Naive thymus-derived CD8-positive, alpha-beta T cell (primary cell): ENCODE measurements at regions not wholly inside any gene's neighbourhood (a gene's known extent, or its start where the extent isn't known, plus 50 kb on each side); places are given as distances from the start of the nearest gene placed in this dataset.
"Not testable (repeated sequence)": the region's sequence is repeated elsewhere in the genome, so short reads cannot be mapped to it uniquely, and the experiment has no call there.

Source experiments
- ATAC-seq, 2 donors: fragments of 150-1000 bp; cut with Tn5 transposase in 1 of 2; sonication (Bioruptor Pico), chemical (Tn5 transposase) in 1 of 2; 1 replicate in 1 of 2; 2 replicates in 1 of 2; pipeline ENCODE4 v1.10.0; 2021; ENCODE audit warnings: mild to moderate bottlenecking in 2 of 2, moderate library complexity in 2 of 2
- POLR2A ChIA-PET: fragments of 350-600 bp; sonication (Branson Sonifier 250); formaldehyde crosslinking; loops from one replicate; lab custom pipeline; 2021; ENCODE audit warnings: antibody characterized with exemption; lab: Charles Lee
- DNase-seq, 10 donors: peaks; one replicate each; pipeline versions ENCODE4 v3.0.0 to v3.0.0-alpha.2; 2020 to 2022
- H3K27ac Mint-ChIP-seq, 10 donors: one replicate each; pipeline ENCODE4 v1.8.0; 2020 to 2022; ENCODE audit warnings: mild to moderate bottlenecking in 10 of 10, mixed read lengths in 10 of 10, moderate library complexity in 4 of 10, inconsistent platforms in 1 of 10
- H3K27me3 Mint-ChIP-seq, 5 donors: one replicate each; pipeline ENCODE4 v1.8.0; 2021 to 2022; ENCODE audit warnings: mixed read lengths in 5 of 5
- H3K36me3 Mint-ChIP-seq, 3 donors: one replicate each; pipeline ENCODE4 v1.8.0; 2020 to 2022; ENCODE audit warnings: mixed read lengths in 3 of 3, mild to moderate bottlenecking in 2 of 3, inconsistent platforms in 1 of 3
- H3K4me1 Mint-ChIP-seq, 4 donors: one replicate each; pipeline ENCODE4 v1.8.0; 2021 to 2022; ENCODE audit warnings: mixed read lengths in 4 of 4
- H3K4me3 Mint-ChIP-seq, 10 donors: one replicate each; pipeline ENCODE4 v1.8.0; 2020 to 2022; ENCODE audit warnings: mild to moderate bottlenecking in 10 of 10, mixed read lengths in 10 of 10, moderate library complexity in 6 of 10, inconsistent platforms in 1 of 10
- H3K9me3 Mint-ChIP-seq, 9 donors: one replicate each; pipeline ENCODE4 v1.8.0; 2020 to 2022; ENCODE audit warnings: mixed read lengths in 9 of 9, mild to moderate bottlenecking in 3 of 9, inconsistent platforms in 1 of 9, moderate library complexity in 1 of 9

DNA sequence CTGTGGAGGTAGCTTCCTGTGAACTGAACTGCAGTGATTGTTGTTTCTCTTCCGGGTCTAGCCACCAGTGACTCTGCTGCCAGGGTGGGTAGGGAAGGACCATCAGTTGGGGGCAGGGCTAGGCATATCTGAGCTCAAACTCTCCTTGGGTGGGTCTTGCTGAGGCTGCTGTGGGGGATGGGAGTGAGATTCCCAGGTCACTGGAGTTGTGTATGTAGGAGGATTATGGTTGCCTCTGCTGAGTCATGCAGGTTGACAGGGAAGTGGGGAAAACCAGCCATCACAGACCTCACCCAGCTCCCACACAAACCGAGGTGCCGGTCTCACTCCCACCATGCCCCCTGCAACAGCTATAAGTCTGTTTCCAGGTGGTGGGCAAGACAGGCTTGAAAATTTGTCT is 1937.8 kb downstream of the PCDH7 start:
- no peaks in the 10 kb centered on the region for H3K27me3 Mint-ChIP-seq
- H3K4me3 Mint-ChIP-seq: no peak overlapping the region
- peaks cover 5 to 55% (median 21%) of the 10 kb centered on the region in 9 donors for H3K9me3 Mint-ChIP-seq
- H3K4me1 Mint-ChIP-seq: no peaks in the 10 kb centered on the region
- no peak for DNase-seq
- H3K36me3 Mint-ChIP-seq: peaks cover 0 to 8% (median 0%) of the 10 kb centered on the region in 3 donors
- H3K27ac Mint-ChIP-seq: no peak overlapping the region
- POLR2A ChIA-PET: no interaction called here
- ATAC-seq: no peak

DNA sequence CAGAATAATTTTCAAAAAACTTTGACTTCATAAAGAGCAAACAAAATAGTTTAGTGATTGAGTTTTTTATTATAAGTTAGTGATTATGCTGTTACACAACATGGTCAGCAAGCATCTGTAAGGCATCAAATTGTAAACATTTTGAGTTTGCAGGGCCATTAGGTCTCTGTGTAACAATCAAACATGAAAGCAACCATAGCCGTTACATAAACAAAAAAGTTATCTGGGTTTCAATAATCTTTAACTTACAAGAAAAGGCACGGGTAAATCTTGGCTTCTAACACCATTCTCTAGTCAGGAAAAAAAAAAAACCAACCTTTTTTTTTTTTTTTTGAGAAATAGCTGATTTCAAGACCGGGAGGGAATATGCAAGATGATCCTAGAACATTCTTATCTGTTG is 1941.1 kb downstream of the PCDH7 start:
- H3K27ac Mint-ChIP-seq: no peak overlapping the region
- DNase-seq: no peak
- ATAC-seq: no peak
- peaks cover 3 to 46% (median 12%) of the 10 kb centered on the region in 9 donors for H3K9me3 Mint-ChIP-seq
- H3K36me3 Mint-ChIP-seq: peaks cover 0 to 8% (median 0%) of the 10 kb centered on the region in 3 donors
- H3K4me3 Mint-ChIP-seq: no peak overlapping the region
- POLR2A ChIA-PET: no interaction called here
- H3K4me1 Mint-ChIP-seq: no peaks in the 10 kb centered on the region
- no peaks in the 10 kb centered on the region for H3K27me3 Mint-ChIP-seq

DNA sequence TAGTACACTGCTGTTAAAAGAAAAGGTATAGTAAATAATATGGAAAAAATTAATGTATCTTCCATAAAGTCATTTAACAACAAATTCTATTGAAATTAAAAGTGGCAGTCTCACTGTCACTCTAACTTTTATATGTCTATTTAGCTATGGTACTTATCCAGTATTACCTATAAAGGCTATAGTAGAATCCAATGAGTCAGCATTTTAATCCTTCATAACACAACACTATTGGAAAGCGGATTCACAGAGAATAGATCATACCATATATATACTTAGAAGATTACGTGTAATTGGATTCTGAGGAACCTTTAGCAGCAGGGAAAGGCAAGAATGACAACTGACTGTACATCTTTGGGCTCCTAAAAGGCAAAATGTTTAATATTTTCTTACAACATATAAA is 1942.6 kb downstream of the PCDH7 start:
- Mint-ChIP-seq H3K4me1 (no peaks in the 10 kb centered on the region), H3K27me3 (no peaks in the 10 kb centered on the region), H3K27ac (no peak overlapping the region), H3K36me3 (peaks cover 0 to under 1% (median 0%) of the 10 kb centered on the region in 3 donors), H3K4me3 (no peak overlapping the region), H3K9me3 (peaks cover 6 to 33% (median 11%) of the 10 kb centered on the region in 9 donors)
- DNase-seq (no peak), ATAC-seq (no peak)
- POLR2A ChIA-PET: no interaction called here

DNA sequence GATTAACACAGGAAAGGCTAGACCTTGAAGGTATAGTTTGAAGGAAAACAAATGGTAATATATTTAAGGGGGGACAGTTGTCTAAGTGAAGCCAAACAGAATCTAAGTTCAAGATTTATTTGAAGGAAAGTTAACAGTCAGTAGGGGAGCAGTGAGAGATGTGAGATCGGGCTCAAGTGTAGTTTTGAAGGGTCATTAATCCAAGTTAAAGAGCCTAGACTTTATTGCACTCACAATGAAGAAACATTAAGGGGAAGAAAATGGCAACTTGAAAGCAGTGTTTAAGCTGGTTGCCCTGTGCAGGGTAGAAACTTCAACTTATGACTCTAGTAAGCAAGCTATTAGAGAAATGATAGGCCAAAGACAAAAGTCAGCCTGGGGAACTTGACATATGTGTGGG is 1952.2 kb downstream of the PCDH7 start:
- Mint-ChIP-seq H3K27me3 (no peaks in the 10 kb centered on the region), H3K36me3 (no peaks in the 10 kb centered on the region), H3K4me1 (no peaks in the 10 kb centered on the region), H3K4me3 (no peak overlapping the region), H3K9me3 (peaks cover 0 to 25% (median 3%) of the 10 kb centered on the region in 9 donors), H3K27ac (no peak overlapping the region)
- DNase-seq (no peak), ATAC-seq (no peak)
- POLR2A ChIA-PET: no interaction called here

DNA sequence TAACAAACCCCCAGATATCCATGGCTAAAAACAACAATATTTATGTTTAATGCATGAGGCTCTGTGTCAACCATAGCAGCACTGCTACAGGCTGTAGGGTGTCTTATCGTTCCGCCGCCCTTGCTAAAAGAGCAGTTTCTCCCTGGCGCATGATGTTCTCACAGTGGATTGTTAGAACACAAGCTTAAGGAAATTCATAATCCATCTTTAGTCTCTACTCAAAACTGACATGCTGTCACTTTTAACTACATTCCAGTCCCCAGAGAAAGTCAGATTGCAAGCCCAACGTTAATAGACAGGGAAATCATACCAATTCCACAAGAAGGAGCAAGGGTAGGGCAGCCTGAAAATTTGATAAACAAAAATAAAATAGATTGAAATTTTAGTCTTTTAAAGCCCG is 1960.8 kb downstream of the PCDH7 start:
- ATAC-seq (no peak), DNase-seq (no peak)
- H3K4me3 Mint-ChIP-seq: no peak overlapping the region
- no peaks in the 10 kb centered on the region for H3K27me3 Mint-ChIP-seq
- peaks cover 9 to 46% (median 15%) of the 10 kb centered on the region in 9 donors for H3K9me3 Mint-ChIP-seq
- H3K27ac Mint-ChIP-seq: no peak overlapping the region
- POLR2A ChIA-PET: no interaction called here
- H3K4me1 Mint-ChIP-seq: no peaks in the 10 kb centered on the region
- H3K36me3 Mint-ChIP-seq: peaks cover 0 to 9% (median 0%) of the 10 kb centered on the region in 3 donors

DNA sequence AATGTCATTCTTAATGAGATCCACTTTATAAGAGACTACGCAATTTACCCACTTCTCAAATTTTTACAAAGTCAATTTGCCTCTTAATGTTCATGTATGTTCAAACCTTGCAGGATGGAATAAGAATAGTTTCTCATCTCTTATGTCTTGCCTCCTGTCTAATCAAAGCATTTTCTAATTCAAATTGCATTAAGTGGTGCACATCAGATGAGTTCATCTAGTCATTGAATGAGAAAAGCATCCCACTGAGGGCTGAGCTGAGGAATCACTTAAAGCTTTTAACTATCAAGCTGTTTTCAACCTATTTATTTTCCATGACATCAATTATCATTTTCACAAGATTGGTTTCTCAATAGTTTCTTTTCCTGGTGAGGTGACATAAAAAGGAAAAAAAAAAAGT is 1964.0 kb downstream of the PCDH7 start:
- peaks cover 0 to 34% (median 12%) of the 10 kb centered on the region in 9 donors for H3K9me3 Mint-ChIP-seq
- no peak overlapping the region for H3K4me3 Mint-ChIP-seq
- DNase-seq (no peak), ATAC-seq (no peak)
- H3K36me3 Mint-ChIP-seq: peaks cover 0 to 9% (median 0%) of the 10 kb centered on the region in 3 donors
- POLR2A ChIA-PET: no interaction called here
- no peaks in the 10 kb centered on the region for H3K4me1 Mint-ChIP-seq
- no peak overlapping the region for H3K27ac Mint-ChIP-seq
- no peaks in the 10 kb centered on the region for H3K27me3 Mint-ChIP-seq

DNA sequence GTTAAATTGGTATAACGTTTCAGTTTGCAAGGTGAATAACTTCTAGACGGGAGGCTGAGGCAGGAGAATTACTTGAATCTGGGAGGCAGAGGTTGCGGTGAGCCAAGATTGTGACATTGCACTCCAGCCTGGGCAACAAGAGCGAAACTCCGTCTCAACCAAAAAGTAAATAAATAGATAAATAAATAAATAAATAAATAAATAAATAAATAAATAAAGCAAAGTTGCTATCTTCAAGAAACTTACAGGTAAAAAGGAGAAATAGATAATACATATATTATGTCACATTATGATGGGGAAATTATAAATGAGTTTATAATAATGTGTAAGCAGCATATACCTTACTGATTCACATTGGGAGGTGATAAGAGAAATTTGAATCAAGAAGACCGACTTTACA is 1966.0 kb downstream of the PCDH7 start:
- H3K4me3 Mint-ChIP-seq: no peak overlapping the region
- ATAC-seq (no peak), DNase-seq (no peak)
- POLR2A ChIA-PET: no interaction called here
- peaks cover 0 to 20% (median 7%) of the 10 kb centered on the region in 9 donors for H3K9me3 Mint-ChIP-seq
- no peaks in the 10 kb centered on the region for H3K4me1 Mint-ChIP-seq
- H3K27ac Mint-ChIP-seq: no peak overlapping the region
- peaks cover 0 to 4% (median 0%) of the 10 kb centered on the region in 3 donors for H3K36me3 Mint-ChIP-seq
- H3K27me3 Mint-ChIP-seq: no peaks in the 10 kb centered on the region

DNA sequence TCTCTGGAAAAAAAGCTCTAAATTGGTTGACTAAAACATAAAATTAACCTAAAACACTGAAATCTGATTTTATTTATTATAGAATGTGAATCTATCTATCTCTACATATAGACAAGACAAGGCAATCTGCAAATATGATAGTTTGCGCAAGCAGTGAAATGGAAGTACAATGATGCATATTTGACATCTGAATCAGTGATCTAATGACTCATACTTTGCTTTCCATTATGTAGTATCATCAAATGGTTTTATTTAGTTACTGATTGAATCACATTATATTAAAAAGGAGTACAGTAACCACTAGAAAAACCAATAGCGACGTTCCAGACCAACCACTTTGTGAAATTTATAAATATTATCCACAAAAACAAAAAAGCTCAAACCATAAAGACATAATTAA is 1969.3 kb downstream of the PCDH7 start:
- H3K27me3 Mint-ChIP-seq: no peaks in the 10 kb centered on the region
- ATAC-seq (no peak), DNase-seq (no peak)
- H3K4me3 Mint-ChIP-seq: no peak overlapping the region
- POLR2A ChIA-PET: no interaction called here
- peaks cover 0 to 10% (median 0%) of the 10 kb centered on the region in 3 donors for H3K36me3 Mint-ChIP-seq
- no peak overlapping the region for H3K27ac Mint-ChIP-seq
- H3K4me1 Mint-ChIP-seq: no peaks in the 10 kb centered on the region
- peaks cover 0 to 31% (median 6%) of the 10 kb centered on the region in 9 donors for H3K9me3 Mint-ChIP-seq

DNA sequence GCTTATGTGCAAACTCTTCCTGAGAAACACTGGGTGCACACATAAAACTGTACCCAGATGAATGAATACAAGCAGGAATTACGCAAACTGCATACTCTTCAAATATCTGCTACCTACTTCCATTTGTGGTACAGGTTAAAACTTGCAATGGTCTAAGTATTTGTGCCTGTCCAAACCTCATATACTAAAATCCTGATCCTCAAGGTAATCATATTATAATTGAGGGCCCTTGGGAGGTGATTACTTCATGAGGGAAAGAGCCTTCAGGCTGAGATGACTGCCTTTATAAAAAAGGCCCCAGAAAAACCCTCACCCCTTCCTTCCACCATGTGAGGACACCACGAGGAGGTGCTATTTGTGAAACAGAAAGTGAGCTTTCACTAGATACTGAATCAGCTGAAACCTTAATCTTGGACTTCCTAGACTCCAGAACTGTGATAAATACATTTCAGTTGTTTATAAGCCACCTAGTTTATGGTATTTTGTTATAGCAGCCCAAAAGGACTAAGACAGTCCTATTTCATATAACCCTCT is 1977.2 kb downstream of the PCDH7 start:
- Mint-ChIP-seq H3K36me3 (peaks cover 0 to 9% (median 0%) of the 10 kb centered on the region in 3 donors), H3K27me3 (no peaks in the 10 kb centered on the region), H3K4me3 (no peak overlapping the region), H3K4me1 (no peaks in the 10 kb centered on the region), H3K9me3 (peaks cover 0 to 37% (median 10%) of the 10 kb centered on the region in 9 donors), H3K27ac (no peak overlapping the region)
- ATAC-seq (no peak), DNase-seq (no peak)
- POLR2A ChIA-PET: no interaction called here

DNA sequence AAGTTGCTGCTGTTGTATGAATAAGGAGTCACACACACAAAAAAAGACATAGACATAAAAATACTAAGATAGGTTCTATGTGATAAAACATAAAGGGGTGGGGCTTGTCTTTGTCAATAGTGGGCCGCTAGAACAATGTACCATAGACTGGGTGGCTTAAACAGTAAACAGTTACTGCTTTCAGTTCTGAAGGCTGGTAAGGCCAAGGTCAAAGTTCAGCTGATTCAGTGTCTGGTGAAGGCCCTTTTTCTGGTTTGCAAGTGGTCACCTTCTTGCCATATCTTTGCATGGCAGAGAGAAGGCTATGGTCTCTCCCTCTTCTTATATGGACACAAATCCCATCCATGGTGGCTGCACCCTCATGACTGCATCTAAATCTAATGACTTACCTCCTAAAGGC is 1980.7 kb downstream of the PCDH7 start:
- H3K27me3 Mint-ChIP-seq: no peaks in the 10 kb centered on the region
- H3K27ac Mint-ChIP-seq: no peak overlapping the region
- no peak overlapping the region for H3K4me3 Mint-ChIP-seq
- peaks cover 0 to 4% (median 0%) of the 10 kb centered on the region in 3 donors for H3K36me3 Mint-ChIP-seq
- peaks cover 0 to 18% (median 9%) of the 10 kb centered on the region in 9 donors for H3K9me3 Mint-ChIP-seq
- H3K4me1 Mint-ChIP-seq: no peaks in the 10 kb centered on the region
- ATAC-seq: no peak
- POLR2A ChIA-PET: no interaction called here
- DNase-seq: no peak

DNA sequence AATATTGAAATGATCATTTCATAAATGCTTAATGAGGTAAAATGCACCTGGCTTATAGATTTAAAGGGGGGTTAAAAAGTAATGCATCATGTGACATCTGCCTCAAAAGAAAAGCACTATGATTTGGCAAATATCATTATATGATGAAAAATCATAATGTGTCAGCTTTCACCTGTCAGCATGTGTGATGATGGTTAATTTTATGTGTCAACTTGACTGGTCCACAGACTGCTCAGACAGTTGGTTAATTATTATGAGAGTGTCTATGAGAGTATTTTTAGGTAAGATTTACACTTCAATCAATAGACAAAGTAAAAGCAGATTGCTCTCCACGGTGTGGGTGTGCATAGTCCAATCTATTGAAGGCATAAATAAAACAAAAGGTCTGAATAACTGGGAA is 1986.7 kb downstream of the PCDH7 start:
- Mint-ChIP-seq H3K27me3 (no peaks in the 10 kb centered on the region), H3K9me3 (peaks cover 6 to 22% (median 16%) of the 10 kb centered on the region in 9 donors), H3K4me1 (no peaks in the 10 kb centered on the region), H3K4me3 (no peak overlapping the region), H3K36me3 (no peaks in the 10 kb centered on the region), H3K27ac (no peak overlapping the region)
- no peak for ATAC-seq
- no peak for DNase-seq
- POLR2A ChIA-PET: no interaction called here

DNA sequence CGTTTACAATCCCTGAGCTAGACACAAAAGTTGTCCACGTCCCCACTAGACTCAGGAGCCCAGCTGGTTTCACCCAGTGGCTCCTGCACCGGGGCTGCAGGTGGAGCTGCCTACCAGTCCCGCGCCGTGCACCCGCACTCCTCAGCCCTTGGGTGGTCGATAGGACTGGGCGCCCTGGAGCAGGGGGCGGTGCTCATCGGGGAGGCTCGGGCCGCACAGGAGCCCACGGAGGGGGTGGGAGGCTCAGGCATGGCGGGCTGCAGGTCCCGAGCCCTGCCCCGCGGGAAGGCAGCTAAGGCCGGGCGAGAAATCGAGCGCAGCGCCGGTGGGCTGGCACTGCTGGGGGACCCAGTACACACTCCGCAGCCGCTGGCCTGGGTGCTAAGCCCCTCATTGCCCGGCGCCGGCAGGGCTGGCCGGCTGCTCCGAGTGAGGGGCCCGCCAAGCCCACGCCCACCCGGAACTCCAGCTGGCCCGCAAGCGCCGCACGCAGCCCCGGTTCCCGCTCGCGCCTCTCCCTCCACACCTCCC is 1996.0 kb downstream of the PCDH7 start:
- peaks cover 0 to 22% (median 11%) of the 10 kb centered on the region in 9 donors for H3K9me3 Mint-ChIP-seq
- H3K36me3 Mint-ChIP-seq, ATAC-seq, H3K4me1 Mint-ChIP-seq, H3K27ac Mint-ChIP-seq, POLR2A ChIA-PET, H3K27me3 Mint-ChIP-seq, H3K4me3 Mint-ChIP-seq, DNase-seq: not testable (repeated sequence)

DNA sequence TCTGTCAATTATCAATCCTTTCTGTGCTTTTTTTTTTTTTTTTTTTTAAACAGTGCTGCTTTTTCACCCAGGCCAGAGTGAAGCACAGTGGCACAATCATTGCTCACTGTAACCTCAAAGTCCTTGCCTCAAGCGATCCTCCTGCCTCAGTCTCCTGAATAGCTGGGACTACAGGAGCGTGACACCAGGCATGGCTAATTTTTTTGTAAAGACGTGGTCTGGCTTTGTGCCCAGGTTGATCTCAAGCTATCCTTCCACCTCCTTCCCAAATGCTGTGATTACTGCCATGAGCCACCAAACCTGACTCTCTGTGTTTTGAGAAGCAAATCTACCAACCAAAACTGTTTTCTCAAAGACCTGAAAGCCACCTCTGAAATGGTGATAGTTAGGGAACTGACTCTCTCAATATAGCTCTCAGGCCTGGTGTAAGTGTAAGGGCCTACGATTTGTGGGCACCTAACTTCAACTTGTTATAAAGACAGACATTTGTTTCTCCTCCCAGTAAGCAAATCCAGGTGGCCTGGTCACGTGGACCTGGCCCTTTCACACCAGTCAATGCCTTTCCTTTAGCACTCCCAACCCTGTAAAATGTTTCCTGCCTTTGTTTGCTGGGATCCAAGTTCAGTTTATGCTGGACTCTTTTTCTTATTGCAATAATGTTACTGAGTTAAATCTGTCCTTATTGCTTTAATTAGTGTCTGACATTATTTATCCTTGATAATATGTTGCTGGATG is 2015.9 kb downstream of the PCDH7 start:
- DNase-seq (no peak), ATAC-seq (no peak)
- POLR2A ChIA-PET: no interaction called here
- H3K27ac Mint-ChIP-seq: no peak overlapping the region
- peaks cover 0 to 11% (median 5%) of the 10 kb centered on the region in 9 donors for H3K9me3 Mint-ChIP-seq
- H3K4me3 Mint-ChIP-seq: no peak overlapping the region
- no peaks in the 10 kb centered on the region for H3K4me1 Mint-ChIP-seq
- H3K36me3 Mint-ChIP-seq: no peaks in the 10 kb centered on the region
- no peaks in the 10 kb centered on the region for H3K27me3 Mint-ChIP-seq
